H9 (cell line): ENCODE measurements at regions not wholly inside any gene's neighbourhood (a gene's known extent, or its start where the extent isn't known, plus 50 kb on each side); places are given as distances from the start of the nearest gene placed in this dataset.

Experiments
- DNase-seq: peaks from one replicate; pipeline ENCODE4 v3.0.0-alpha.2; 2017
- H2AFZ ChIP-seq: one replicate; pipeline ENCODE4 v1.6.1; 2013; ENCODE audit warnings: mild to moderate bottlenecking, low read length, control low read depth, moderate library complexity
- H2AK5ac ChIP-seq: 2 replicates; pipeline ENCODE4 v1.6.1; 2013; ENCODE audit warnings: low read length, control low read depth, mixed read lengths; ENCODE audit not compliant: insufficient read length
- H2BK120ac ChIP-seq: one replicate; pipeline ENCODE4 v1.6.1; 2013; ENCODE audit warnings: low read depth, mild to moderate bottlenecking, low read length, control low read depth, inconsistent platforms; ENCODE audit not compliant: poor library complexity, severe bottlenecking
- H2BK12ac ChIP-seq: 2 replicates; pipeline ENCODE4 v1.6.1; 2013; ENCODE audit warnings: low read length, control low read depth, mixed read lengths, low read depth; ENCODE audit not compliant: insufficient read length
- H2BK15ac ChIP-seq: 2 replicates; pipeline ENCODE4 v1.6.1; 2013; ENCODE audit warnings: low read depth, low read length, control low read depth
- H2BK20ac ChIP-seq: one replicate; pipeline ENCODE4 v1.6.1; 2013; ENCODE audit warnings: low read depth, mild to moderate bottlenecking, low read length, control low read depth, inconsistent platforms; ENCODE audit not compliant: poor library complexity, severe bottlenecking
- H2BK5ac ChIP-seq: 2 replicates; pipeline ENCODE4 v1.6.1; 2013; ENCODE audit warnings: low read length, control low read depth, mixed read lengths; ENCODE audit not compliant: insufficient read length
- H3K14ac ChIP-seq: 2 replicates; pipeline ENCODE4 v1.6.1; 2013; ENCODE audit warnings: low read length, control low read depth; ENCODE audit not compliant: insufficient read depth
- H3K18ac ChIP-seq: 2 replicates; pipeline ENCODE4 v1.6.1; 2013; ENCODE audit warnings: low read depth, mild to moderate bottlenecking, mixed read lengths, low read length, control low read depth; ENCODE audit not compliant: insufficient read length
- H3K23ac ChIP-seq: 2 replicates; pipeline ENCODE4 v1.6.1; 2013; ENCODE audit warnings: low read length, control low read depth, mixed read lengths, low read depth; ENCODE audit not compliant: insufficient read length
- H3K23me2 ChIP-seq: 2 replicates; pipeline ENCODE4 v1.6.1; 2013; ENCODE audit warnings: low read depth, mild to moderate bottlenecking, mixed read lengths, low read length, control low read depth; ENCODE audit not compliant: insufficient read length, poor library complexity, severe bottlenecking
- H3K27ac ChIP-seq: 2 replicates; pipeline ENCODE4 v1.5.1; 2013; ENCODE audit warnings: low read length, control low read depth, mixed read lengths, low read depth; ENCODE audit not compliant: insufficient read length
- H3K27me3 ChIP-seq: 2 replicates; pipeline ENCODE4 v1.6.1; 2013; ENCODE audit warnings: low read length, control low read depth, inconsistent platforms; ENCODE audit not compliant: insufficient read depth
- H3K4ac ChIP-seq: 2 replicates; pipeline ENCODE4 v1.6.1; 2013; ENCODE audit warnings: low read depth, mild to moderate bottlenecking, control low read depth, inconsistent platforms, low read length, moderate library complexity
- H3K4me1 ChIP-seq: 2 replicates; pipeline ENCODE4 v1.6.1; 2013; ENCODE audit warnings: low read length, control low read depth, inconsistent platforms; ENCODE audit not compliant: insufficient read depth
- H3K4me2 ChIP-seq: 2 replicates; pipeline ENCODE4 v1.6.1; 2013; ENCODE audit warnings: low read length, control low read depth, mixed read lengths; ENCODE audit not compliant: insufficient read length, insufficient read depth
- H3K56ac ChIP-seq: 2 replicates; pipeline ENCODE4 v1.6.1; 2013; ENCODE audit warnings: low read depth, mild to moderate bottlenecking, mixed read lengths, low read length, control low read depth; ENCODE audit not compliant: insufficient read length
- H3K79me1 ChIP-seq: 2 replicates; pipeline ENCODE4 v1.6.1; 2013; ENCODE audit warnings: low read depth, mild to moderate bottlenecking, moderate library complexity, low read length, control low read depth, inconsistent platforms; ENCODE audit not compliant: insufficient read depth, poor library complexity, severe bottlenecking
- H3K79me2 ChIP-seq: 2 replicates; pipeline ENCODE4 v1.6.1; 2013; ENCODE audit warnings: low read length, control low read depth, inconsistent platforms; ENCODE audit not compliant: insufficient read depth
- H3K9ac ChIP-seq: 2 replicates; pipeline ENCODE4 v1.6.1; 2013; ENCODE audit warnings: low read length, control low read depth, mixed read lengths; ENCODE audit not compliant: insufficient read length; ENCODE audit errors: extremely low read depth
- H3K9me3 ChIP-seq: one replicate; pipeline ENCODE4 v1.6.1; 2013; ENCODE audit warnings: low read depth, low read length, inconsistent platforms; ENCODE audit not compliant: control insufficient read depth
- H3T11ph ChIP-seq: one replicate; pipeline ENCODE4 v1.6.1; 2013; ENCODE audit warnings: mild to moderate bottlenecking, low read length, control low read depth, inconsistent platforms
- H4K20me1 ChIP-seq: one replicate; pipeline ENCODE4 v1.6.1; 2013; ENCODE audit not compliant: control insufficient read depth, insufficient read length, insufficient read depth
- H4K5ac ChIP-seq: 2 replicates; pipeline ENCODE4 v1.6.1; 2013; ENCODE audit warnings: low read depth, mild to moderate bottlenecking, mixed read lengths, low read length, control low read depth; ENCODE audit not compliant: insufficient read length
- H4K8ac ChIP-seq: replicated peaks from 2 replicates; pipeline ENCODE4 v1.6.1; 2013; ENCODE audit warnings: low read length, control low read depth, mixed read lengths, low read depth; ENCODE audit not compliant: insufficient read length
- H4K91ac ChIP-seq: 2 replicates; pipeline ENCODE4 v1.6.1; 2013; ENCODE audit warnings: low read depth, mild to moderate bottlenecking, moderate library complexity, mixed read lengths, low read length, control low read depth; ENCODE audit not compliant: insufficient read length
- H3K27ac Mint-ChIP-seq, 3 experiments: 2 replicates in 2 of 3; 3 replicates in 1 of 3; pipeline ENCODE4 v1.8.0; 2020 to 2021; ENCODE audit warnings: mixed read lengths in 3 of 3, mild to moderate bottlenecking in 1 of 3, moderate library complexity in 1 of 3
- H3K27me3 Mint-ChIP-seq: 2 replicates; pipeline ENCODE4 v1.8.0; 2021; ENCODE audit warnings: low read depth, mild to moderate bottlenecking, moderate library complexity, mixed read lengths
- H3K36me3 Mint-ChIP-seq, 3 experiments: 2 replicates in 2 of 3; 3 replicates in 1 of 3; pipeline ENCODE4 v1.8.0; 2020 to 2021; ENCODE audit warnings: low read depth in 3 of 3, mixed read lengths in 3 of 3; ENCODE audit not compliant: insufficient read depth in 1 of 3
- H3K4me1 Mint-ChIP-seq, 2 experiments: 2 replicates each; pipeline ENCODE4 v1.8.0; 2020; ENCODE audit warnings: mixed read lengths in 2 of 2
- H3K4me3 Mint-ChIP-seq, 2 experiments: 2 replicates in 1 of 2; 3 replicates in 1 of 2; pipeline ENCODE4 v1.8.0; 2020 to 2021; ENCODE audit warnings: mild to moderate bottlenecking in 2 of 2, mixed read lengths in 2 of 2, moderate library complexity in 1 of 2
- H3K9me3 Mint-ChIP-seq, 2 experiments: 2 replicates in 1 of 2; 3 replicates in 1 of 2; pipeline ENCODE4 v1.8.0; 2020; ENCODE audit warnings: mild to moderate bottlenecking in 2 of 2, mixed read lengths in 2 of 2, moderate library complexity in 1 of 2
- WGBS: extraction: QIAGEN DNeasy Blood & Tissue Kit; methylation state at CpG from one replicate; pipeline ENCODE4 v1.1.7; 2013; ENCODE audit warnings: missing lambda C conversion rate, low lambda C conversion rate, mixed read lengths; ENCODE audit not compliant: insufficient read length; ENCODE audit errors: extremely low coverage; 5-methylcytosine and 5-hydroxymethylcytosine counted together
- TF ChIP-seq, protein P1 (sequence below): fragments of 200-600 bp; sonication (generic); conservative IDR thresholded peaks from 3 replicates; pipeline ENCODE4 v1.8.0; 2021; ENCODE audit warnings: antibody characterized with exemption, mild to moderate bottlenecking

DNA sequence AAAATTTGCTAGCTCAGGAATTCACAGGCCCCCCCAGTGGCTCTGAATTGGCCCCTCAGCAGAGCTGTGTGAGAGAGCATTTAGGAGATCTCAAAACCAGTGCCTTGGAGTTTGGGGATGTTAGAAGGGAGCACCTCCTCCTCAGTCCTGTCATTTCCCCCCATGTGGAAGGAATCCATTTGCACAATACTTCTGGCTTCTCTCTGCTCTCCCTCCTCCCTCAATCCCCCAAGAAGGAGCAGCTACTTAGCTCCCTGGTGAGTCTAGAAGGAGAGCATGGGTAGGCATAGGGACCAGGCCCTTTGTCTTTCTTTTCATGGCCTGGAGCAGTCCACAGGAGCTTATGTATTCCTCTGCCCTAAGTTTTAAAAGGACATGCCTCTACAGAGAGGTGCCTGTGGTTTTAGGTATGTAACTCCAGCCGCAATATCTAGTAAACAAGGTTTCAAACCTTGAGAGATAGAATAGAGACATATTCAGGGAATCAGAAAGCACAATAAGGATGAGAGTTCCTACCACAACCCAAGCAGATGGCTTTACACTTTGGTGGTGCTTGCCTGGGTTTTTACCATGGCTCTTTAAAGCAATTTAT, 199.4 kb downstream of the FCRL5 start:
- H4K5ac ChIP-seq, result no peak overlapping the region
- no peaks in the 10 kb centered on the region for H3K79me2 ChIP-seq
- H3K4me1 ChIP-seq, result no peaks in the 10 kb centered on the region
- H3K9ac ChIP-seq, result no peak overlapping the region
- no peaks in the 10 kb centered on the region for H3K23me2 ChIP-seq
- H3K27ac ChIP-seq, result no peak overlapping the region
- H3K9me3 Mint-ChIP-seq, result peaks cover 8 to 10% of the 10 kb centered on the region in 2 experiments; a peak in 3 of 5 replicates
- H3K4ac ChIP-seq, result no peak overlapping the region
- no peak overlapping the region for H3K18ac ChIP-seq
- H3K27me3 Mint-ChIP-seq, result peaks cover 13% of the 10 kb centered on the region
- H4K20me1 ChIP-seq, result no peaks in the 10 kb centered on the region
- H3K9me3 ChIP-seq, result no peaks in the 10 kb centered on the region
- H2AFZ ChIP-seq, result no peak overlapping the region
- no peak overlapping the region for H2BK5ac ChIP-seq
- TF ChIP-seq, protein P1, sequence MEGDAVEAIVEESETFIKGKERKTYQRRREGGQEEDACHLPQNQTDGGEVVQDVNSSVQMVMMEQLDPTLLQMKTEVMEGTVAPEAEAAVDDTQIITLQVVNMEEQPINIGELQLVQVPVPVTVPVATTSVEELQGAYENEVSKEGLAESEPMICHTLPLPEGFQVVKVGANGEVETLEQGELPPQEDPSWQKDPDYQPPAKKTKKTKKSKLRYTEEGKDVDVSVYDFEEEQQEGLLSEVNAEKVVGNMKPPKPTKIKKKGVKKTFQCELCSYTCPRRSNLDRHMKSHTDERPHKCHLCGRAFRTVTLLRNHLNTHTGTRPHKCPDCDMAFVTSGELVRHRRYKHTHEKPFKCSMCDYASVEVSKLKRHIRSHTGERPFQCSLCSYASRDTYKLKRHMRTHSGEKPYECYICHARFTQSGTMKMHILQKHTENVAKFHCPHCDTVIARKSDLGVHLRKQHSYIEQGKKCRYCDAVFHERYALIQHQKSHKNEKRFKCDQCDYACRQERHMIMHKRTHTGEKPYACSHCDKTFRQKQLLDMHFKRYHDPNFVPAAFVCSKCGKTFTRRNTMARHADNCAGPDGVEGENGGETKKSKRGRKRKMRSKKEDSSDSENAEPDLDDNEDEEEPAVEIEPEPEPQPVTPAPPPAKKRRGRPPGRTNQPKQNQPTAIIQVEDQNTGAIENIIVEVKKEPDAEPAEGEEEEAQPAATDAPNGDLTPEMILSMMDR, result no peak
- no peak overlapping the region for H4K8ac ChIP-seq
- no peak overlapping the region for H2BK15ac ChIP-seq
- no peak for DNase-seq
- H2BK12ac ChIP-seq, result no peak overlapping the region
- H3K14ac ChIP-seq, result no peak overlapping the region
- no peak overlapping the region for H2AK5ac ChIP-seq
- H3K36me3 Mint-ChIP-seq, result 0 out of 7 replicates have a peak, but pooled peaks cover 0 to 7% (median 0%) of the 10 kb centered on the region in 3 experiments
- H3K4me3 Mint-ChIP-seq, result no peak overlapping the region
- H2BK120ac ChIP-seq, result no peak overlapping the region
- no CpG with 5 or more reads among the region's 1 CpG for WGBS
- no peaks in the 10 kb centered on the region for H3K79me1 ChIP-seq
- H2BK20ac ChIP-seq, result no peak overlapping the region
- H3K4me2 ChIP-seq, result no peak overlapping the region
- H3T11ph ChIP-seq, result no peak overlapping the region
- no peak overlapping the region for H4K91ac ChIP-seq
- no peak overlapping the region for H3K27ac Mint-ChIP-seq
- H3K23ac ChIP-seq, result no peak overlapping the region
- no peaks in the 10 kb centered on the region for H3K27me3 ChIP-seq
- peaks cover 0 to 5% of the 10 kb centered on the region in 2 experiments; a peak in 1 of 4 replicates for H3K4me1 Mint-ChIP-seq
- H3K56ac ChIP-seq, result no peak overlapping the region
